Loucy (cell line): ENCODE measurements at regions not wholly inside any gene's neighbourhood (a gene's known extent, or its start where the extent isn't known, plus 50 kb on each side); places are given as distances from the start of the nearest gene placed in this dataset.
A peak's percentile ranks its signal among the peaks of the same experiment; 100 is the strongest.

Experiments used
- H2AFZ ChIP-seq: fragments of 200-600 bp; sonication (generic); 2 replicates; pipeline ENCODE4 v1.6.0; 2016; ENCODE audit warnings: antibody characterized with exemption, mild to moderate bottlenecking, low read length, moderate library complexity
- H3F3A ChIP-seq: fragments of 200-600 bp; 2 replicates; pipeline ENCODE4 v1.6.0; 2016; ENCODE audit warnings: antibody characterized with exemption, low read depth, mild to moderate bottlenecking
- H3K27me3 ChIP-seq: fragments of 200-600 bp; sonication (generic); 2 replicates; pipeline ENCODE4 v1.6.1; 2014; ENCODE audit warnings: low read length, mild to moderate bottlenecking; ENCODE audit not compliant: insufficient read depth, poor library complexity, severe bottlenecking
- H3K36me3 ChIP-seq: fragments of 200-600 bp; sonication (generic); 2 replicates; pipeline ENCODE4 v1.6.1; 2016; ENCODE audit warnings: low read length; ENCODE audit not compliant: insufficient read depth
- H3K4me1 ChIP-seq: fragments of 200-600 bp; sonication (generic); 2 replicates; pipeline ENCODE4 v1.5.1; 2014; ENCODE audit warnings: low read length, mild to moderate bottlenecking; ENCODE audit not compliant: insufficient read depth, poor library complexity, severe bottlenecking
- H3K4me2 ChIP-seq: fragments of 200-600 bp; sonication (generic); 2 replicates; pipeline ENCODE4 v1.6.0; 2014; ENCODE audit warnings: antibody characterized with exemption, low read length, low read depth, mild to moderate bottlenecking; ENCODE audit not compliant: poor library complexity, severe bottlenecking
- H3K4me3 ChIP-seq: fragments of 200-600 bp; sonication (generic); 2 replicates; pipeline ENCODE4 v1.5.1; 2014; ENCODE audit warnings: low read length, mild to moderate bottlenecking, mixed read lengths; ENCODE audit not compliant: poor library complexity, severe bottlenecking
- H3K79me2 ChIP-seq: fragments of 200-600 bp; sonication (generic); 2 replicates; pipeline ENCODE4 v1.6.1; 2014; ENCODE audit warnings: low read length; ENCODE audit not compliant: insufficient read depth
- H3K9ac ChIP-seq: fragments of 200-600 bp; sonication (generic); 2 replicates; pipeline ENCODE4 v1.6.0; 2014; ENCODE audit warnings: mild to moderate bottlenecking, low read depth, low read length, moderate library complexity; ENCODE audit not compliant: poor library complexity, severe bottlenecking
- H3K9me2 ChIP-seq: fragments of 200-600 bp; sonication (generic); replicated peaks from 2 replicates; pipeline ENCODE4 v1.6.1; 2016; ENCODE audit warnings: low read depth, low read length, mixed read lengths
- H3K9me3 ChIP-seq: fragments of 200-600 bp; sonication (generic); 2 replicates; pipeline ENCODE4 v1.6.1; 2014; ENCODE audit warnings: mild to moderate bottlenecking, antibody characterized with exemption, low read length, low read depth; ENCODE audit not compliant: insufficient read depth
- H4K20me1 ChIP-seq: fragments of 200-600 bp; sonication (generic); 2 replicates; pipeline ENCODE4 v1.6.0; 2014; ENCODE audit warnings: antibody characterized with exemption, low read length, mild to moderate bottlenecking; ENCODE audit not compliant: insufficient read depth, poor library complexity, severe bottlenecking
- EZH2phosphoT487 ChIP-seq: fragments of 200-600 bp; IDR thresholded peaks from 2 replicates; pipeline ENCODE4 v1.6.1; 2018; ENCODE audit warnings: antibody characterized with exemption, mild to moderate bottlenecking, moderate library complexity, borderline replicate concordance
- TF ChIP-seq, protein P1 (sequence below): fragments of 200-600 bp; sonication (generic); conservative IDR thresholded peaks from 2 replicates; pipeline ENCODE4 v1.5.1; 2014; ENCODE audit warnings: mild to moderate bottlenecking, antibody characterized with exemption, low read length

DNA sequence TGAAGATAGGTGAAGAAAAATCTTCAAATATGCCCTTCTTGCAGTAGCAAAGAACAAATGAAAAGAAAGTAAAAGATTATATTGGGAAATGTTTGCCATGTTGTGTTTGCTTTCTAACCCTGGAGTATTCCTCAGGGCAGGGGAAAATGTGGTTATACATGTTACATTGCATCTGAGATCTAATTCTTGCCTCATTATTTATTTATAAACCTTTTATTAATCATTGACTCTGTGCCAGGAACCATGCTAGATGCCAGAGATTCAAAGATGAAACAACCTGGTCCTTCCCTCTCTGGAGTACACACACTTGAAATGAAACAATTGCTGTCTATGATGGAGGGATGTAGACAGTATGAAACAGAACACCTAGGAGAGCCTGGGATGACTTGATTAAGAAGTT, 128.1 kb upstream of the HMGA2 start:
- Histone ChIP-seq H3F3A (no peaks in the 10 kb centered on the region), H3K4me3 (no peak overlapping the region), H3K27me3 (no peaks in the 10 kb centered on the region), H2AFZ (no peak overlapping the region), H3K9ac (no peak overlapping the region), H3K4me2 (no peak overlapping the region), H3K9me3 (no peaks in the 10 kb centered on the region), H3K36me3 (no peaks in the 10 kb centered on the region), H3K4me1 (no peaks in the 10 kb centered on the region), H3K79me2 (no peaks in the 10 kb centered on the region), H3K9me2 (no peaks in the 10 kb centered on the region), H4K20me1 (no peaks in the 10 kb centered on the region)
- TF ChIP-seq, protein P1, sequence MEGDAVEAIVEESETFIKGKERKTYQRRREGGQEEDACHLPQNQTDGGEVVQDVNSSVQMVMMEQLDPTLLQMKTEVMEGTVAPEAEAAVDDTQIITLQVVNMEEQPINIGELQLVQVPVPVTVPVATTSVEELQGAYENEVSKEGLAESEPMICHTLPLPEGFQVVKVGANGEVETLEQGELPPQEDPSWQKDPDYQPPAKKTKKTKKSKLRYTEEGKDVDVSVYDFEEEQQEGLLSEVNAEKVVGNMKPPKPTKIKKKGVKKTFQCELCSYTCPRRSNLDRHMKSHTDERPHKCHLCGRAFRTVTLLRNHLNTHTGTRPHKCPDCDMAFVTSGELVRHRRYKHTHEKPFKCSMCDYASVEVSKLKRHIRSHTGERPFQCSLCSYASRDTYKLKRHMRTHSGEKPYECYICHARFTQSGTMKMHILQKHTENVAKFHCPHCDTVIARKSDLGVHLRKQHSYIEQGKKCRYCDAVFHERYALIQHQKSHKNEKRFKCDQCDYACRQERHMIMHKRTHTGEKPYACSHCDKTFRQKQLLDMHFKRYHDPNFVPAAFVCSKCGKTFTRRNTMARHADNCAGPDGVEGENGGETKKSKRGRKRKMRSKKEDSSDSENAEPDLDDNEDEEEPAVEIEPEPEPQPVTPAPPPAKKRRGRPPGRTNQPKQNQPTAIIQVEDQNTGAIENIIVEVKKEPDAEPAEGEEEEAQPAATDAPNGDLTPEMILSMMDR = no peak
- no peak for TF ChIP-seq EZH2phosphoT487

DNA sequence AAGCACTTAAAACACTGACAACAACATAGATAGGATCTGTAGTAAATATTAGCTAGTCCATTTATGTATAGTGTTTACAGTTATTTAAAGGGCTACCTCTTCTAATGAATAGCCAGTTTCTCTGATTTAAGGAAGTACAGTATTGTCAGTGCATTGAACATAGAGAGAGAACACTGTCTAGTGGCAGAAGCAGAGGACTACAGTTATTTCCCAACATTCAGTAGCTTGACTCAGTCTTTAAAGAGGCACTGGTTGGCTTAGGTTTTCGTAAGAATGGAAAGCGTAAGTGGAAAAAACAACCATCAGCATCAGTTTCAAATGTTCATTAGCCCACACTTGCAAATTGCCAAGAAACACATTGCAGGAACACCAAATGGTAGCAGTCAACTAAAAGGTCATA, 125.0 kb upstream of the HMGA2 start:
- TF ChIP-seq, protein P1 = peak; percentile 42
- no peak for TF ChIP-seq EZH2phosphoT487
- Histone ChIP-seq H3K9me2 (no peaks in the 10 kb centered on the region), H3F3A (no peaks in the 10 kb centered on the region), H4K20me1 (no peaks in the 10 kb centered on the region), H2AFZ (no peak overlapping the region), H3K4me1 (no peaks in the 10 kb centered on the region), H3K4me2 (no peak overlapping the region), H3K27me3 (no peaks in the 10 kb centered on the region), H3K9ac (no peak overlapping the region), H3K36me3 (no peaks in the 10 kb centered on the region), H3K4me3 (no peak overlapping the region), H3K9me3 (no peaks in the 10 kb centered on the region), H3K79me2 (no peaks in the 10 kb centered on the region)

DNA sequence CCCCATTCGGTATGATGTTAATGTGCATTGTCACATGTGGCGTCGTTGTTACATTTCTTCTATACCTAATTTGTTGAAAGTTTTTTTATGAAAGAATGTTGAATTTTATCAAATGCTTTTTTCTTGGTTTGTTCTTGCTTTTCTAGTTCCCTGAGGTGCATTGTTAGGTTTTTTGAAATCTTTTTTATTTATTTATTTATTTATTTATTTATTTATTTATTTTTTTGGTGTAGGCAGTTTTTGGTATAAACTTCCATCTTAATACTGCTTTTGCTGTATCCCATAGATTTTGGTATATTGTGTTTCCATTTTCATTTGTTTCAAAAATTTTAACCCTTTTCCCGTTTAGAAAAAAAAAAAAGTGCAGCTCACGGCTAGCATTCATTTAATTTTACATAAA, 121.1 kb upstream of the HMGA2 start:
- H3K79me2 ChIP-seq = no peaks in the 10 kb centered on the region
- TF ChIP-seq, protein P1 = no peak
- no peak for TF ChIP-seq EZH2phosphoT487
- no peaks in the 10 kb centered on the region for H3K4me1 ChIP-seq
- H3K27me3 ChIP-seq = peaks cover 4% of the 10 kb centered on the region
- H2AFZ ChIP-seq = no peak overlapping the region
- H3K9me2 ChIP-seq = no peaks in the 10 kb centered on the region
- no peaks in the 10 kb centered on the region for H3K36me3 ChIP-seq
- H3K4me2 ChIP-seq = no peak overlapping the region
- H3K9me3 ChIP-seq = peaks cover 7% of the 10 kb centered on the region; the same call in 1 of the 2 replicates
- H3K9ac ChIP-seq = no peak overlapping the region
- no peaks in the 10 kb centered on the region for H4K20me1 ChIP-seq
- no peaks in the 10 kb centered on the region for H3F3A ChIP-seq
- H3K4me3 ChIP-seq = no peak overlapping the region
